ENCODE measurements at regions not wholly inside any gene's neighbourhood (a gene's known extent, or its start where the extent isn't known, plus 50 kb on each side); places are given as distances from the start of the nearest gene placed in this dataset.

DNA sequence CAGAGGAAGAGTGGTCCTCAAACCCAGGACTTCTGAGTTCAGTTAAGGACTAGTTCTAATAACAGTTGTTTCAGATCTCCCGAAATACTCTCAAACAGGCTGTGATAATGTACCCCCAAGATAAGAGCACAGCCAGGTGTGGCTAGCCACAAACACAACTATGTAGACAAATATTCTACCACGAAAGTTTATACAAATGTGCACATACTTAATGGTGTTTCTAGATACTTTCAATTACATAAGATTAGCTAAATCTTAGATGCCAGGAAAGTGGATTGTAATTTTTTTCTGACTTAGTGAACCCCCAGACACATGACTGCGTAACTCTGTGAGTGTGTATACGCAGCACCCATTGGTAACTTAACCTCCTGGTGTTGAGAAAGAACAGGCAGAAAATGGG lies 270.0 kb downstream of the USP25 start:
- POLR2A ChIA-PET = no interaction called here
- H3K27me3 Mint-ChIP-seq = no peaks in the 10 kb centered on the region
- no peaks in the 10 kb centered on the region for H3K36me3 Mint-ChIP-seq (ENCODE audit: low read depth)
- H3K9me3 Mint-ChIP-seq = no peaks in the 10 kb centered on the region
- TF ChIP-seq, protein P1, sequence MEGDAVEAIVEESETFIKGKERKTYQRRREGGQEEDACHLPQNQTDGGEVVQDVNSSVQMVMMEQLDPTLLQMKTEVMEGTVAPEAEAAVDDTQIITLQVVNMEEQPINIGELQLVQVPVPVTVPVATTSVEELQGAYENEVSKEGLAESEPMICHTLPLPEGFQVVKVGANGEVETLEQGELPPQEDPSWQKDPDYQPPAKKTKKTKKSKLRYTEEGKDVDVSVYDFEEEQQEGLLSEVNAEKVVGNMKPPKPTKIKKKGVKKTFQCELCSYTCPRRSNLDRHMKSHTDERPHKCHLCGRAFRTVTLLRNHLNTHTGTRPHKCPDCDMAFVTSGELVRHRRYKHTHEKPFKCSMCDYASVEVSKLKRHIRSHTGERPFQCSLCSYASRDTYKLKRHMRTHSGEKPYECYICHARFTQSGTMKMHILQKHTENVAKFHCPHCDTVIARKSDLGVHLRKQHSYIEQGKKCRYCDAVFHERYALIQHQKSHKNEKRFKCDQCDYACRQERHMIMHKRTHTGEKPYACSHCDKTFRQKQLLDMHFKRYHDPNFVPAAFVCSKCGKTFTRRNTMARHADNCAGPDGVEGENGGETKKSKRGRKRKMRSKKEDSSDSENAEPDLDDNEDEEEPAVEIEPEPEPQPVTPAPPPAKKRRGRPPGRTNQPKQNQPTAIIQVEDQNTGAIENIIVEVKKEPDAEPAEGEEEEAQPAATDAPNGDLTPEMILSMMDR (IDR thresholded peaks at IDR 0.05) = no peak
- no peaks in the 10 kb centered on the region for H3K4me1 Mint-ChIP-seq (ENCODE audit: low read depth)
- no peak overlapping the region for H3K4me3 Mint-ChIP-seq
- DNase-seq = no peak
- intact Hi-C loops (cut with micrococcal nuclease) = no loop called here
- ATAC-seq = no peak
- H3K27ac Mint-ChIP-seq = no peak overlapping the region
- CTCF ChIA-PET = no interaction called here

DNA sequence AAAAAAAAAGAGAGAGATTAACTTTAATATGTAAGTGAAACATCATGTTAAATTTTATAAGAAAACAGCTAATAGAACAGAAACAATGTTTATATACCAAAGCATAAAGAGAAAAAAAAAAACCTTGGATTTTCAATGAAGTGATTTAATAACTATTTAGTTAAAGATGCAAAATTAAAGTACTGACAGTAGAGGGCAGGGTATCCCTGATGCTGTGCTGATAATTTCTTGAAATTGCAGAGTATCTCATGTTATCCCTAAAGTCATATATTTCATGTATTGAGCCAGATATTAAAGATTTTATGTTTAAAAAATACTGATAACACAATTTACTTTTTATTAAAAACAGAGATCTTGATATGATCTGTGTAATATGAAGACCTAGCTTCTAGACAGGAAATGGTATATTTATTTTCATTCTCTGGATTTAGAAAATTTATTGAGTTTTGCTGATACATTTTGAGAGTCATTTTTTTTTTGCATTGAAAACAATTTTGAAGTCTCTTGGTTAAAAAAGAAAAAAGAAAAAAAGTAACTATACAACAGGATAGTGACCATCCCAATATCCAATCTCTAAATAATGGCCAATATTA lies 273.2 kb downstream of the USP25 start:
- intact Hi-C loops (cut with micrococcal nuclease) = no loop called here
- ATAC-seq (no peak), DNase-seq (no peak)
- CTCF ChIA-PET = interaction anchor here (0.7 kb wide), 1 partner anchor 1613 kb away, joined by 3 read pairs; no protein-coding TSS in a partner anchor
- Mint-ChIP-seq H3K36me3 (ENCODE audit: low read depth) (no peaks in the 10 kb centered on the region), H3K27ac (no peak overlapping the region), H3K4me1 (ENCODE audit: low read depth) (no peaks in the 10 kb centered on the region), H3K27me3 (no peaks in the 10 kb centered on the region), H3K4me3 (no peak overlapping the region), H3K9me3 (no peaks in the 10 kb centered on the region)
- TF ChIP-seq, protein P1 (IDR thresholded peaks at IDR 0.05) = peak; percentile 39
- POLR2A ChIA-PET = no interaction called here

DNA sequence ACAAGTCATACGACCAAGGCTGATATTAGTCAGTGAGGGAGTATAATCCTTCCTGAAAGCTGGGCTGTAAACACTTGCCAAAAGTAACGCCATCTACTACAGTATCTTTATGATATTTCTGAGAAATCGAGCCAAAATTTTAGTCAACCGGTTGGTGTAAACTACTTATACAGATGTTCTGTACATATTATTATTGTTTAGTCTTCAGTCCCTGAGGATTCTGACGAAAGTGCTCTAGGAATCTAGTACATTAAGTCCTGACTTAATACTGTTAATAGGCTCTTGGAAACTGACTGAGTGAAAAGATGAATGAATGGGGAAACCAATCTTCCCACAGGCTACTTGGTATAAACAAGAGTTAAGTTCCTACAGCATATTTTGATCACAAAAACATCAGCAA lies 274.3 kb downstream of the USP25 start:
- intact Hi-C loops (cut with micrococcal nuclease) = no loop called here
- Mint-ChIP-seq H3K9me3 (no peaks in the 10 kb centered on the region), H3K27me3 (no peaks in the 10 kb centered on the region), H3K27ac (no peak overlapping the region), H3K4me3 (no peak overlapping the region), H3K36me3 (ENCODE audit: low read depth) (no peaks in the 10 kb centered on the region), H3K4me1 (ENCODE audit: low read depth) (no peaks in the 10 kb centered on the region)
- POLR2A ChIA-PET = no interaction called here
- TF ChIP-seq, protein P1 (IDR thresholded peaks at IDR 0.05) = no peak
- DNase-seq (no peak), ATAC-seq (no peak)
- CTCF ChIA-PET = no interaction called here

DNA sequence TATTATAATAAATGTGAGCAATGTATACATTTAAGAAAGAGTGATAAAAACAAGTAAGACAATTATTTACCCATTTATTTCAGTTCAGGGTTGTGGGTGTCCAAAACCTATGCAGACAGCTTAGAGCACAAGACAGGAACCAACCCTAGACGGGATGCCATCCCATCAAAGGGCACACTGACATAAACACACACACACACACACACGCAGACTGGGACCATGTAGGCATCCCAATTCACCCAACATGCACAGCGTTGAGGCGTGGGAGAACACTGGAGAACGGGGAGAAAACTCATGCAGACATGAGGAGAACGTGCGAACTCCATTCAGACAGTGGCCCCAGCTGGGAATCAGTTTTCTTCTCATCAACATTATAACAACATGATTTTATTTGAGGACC lies 274.7 kb downstream of the USP25 start:
- ChIA-PET CTCF (no interaction called here), POLR2A (no interaction called here)
- H3K27me3 Mint-ChIP-seq = no peaks in the 10 kb centered on the region

DNA sequence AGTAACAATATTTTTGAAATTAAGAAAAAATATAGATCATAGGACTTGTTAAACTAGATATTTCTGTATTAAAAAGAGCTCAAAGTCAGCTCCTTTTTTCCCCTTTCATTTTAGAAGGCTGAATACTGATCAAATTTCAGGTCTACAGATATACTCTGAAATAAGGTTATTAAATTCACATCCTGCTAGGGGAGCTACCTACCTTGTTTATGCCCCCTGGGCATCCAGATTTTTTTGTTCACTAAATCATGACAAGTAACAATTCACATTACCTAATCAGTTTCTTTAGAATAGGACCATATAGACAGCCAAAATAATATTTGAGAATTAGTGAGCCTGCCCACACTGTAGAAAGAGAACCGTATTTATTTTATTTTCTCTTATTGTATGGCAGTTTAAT lies 276.2 kb downstream of the USP25 start:
- intact Hi-C loops (cut with micrococcal nuclease) = no loop called here
- no peak for DNase-seq
- H3K27me3 Mint-ChIP-seq = no peaks in the 10 kb centered on the region
- H3K27ac Mint-ChIP-seq = no peak overlapping the region
- no peak overlapping the region for H3K4me3 Mint-ChIP-seq
- ATAC-seq = no peak
- no peaks in the 10 kb centered on the region for H3K4me1 Mint-ChIP-seq (ENCODE audit: low read depth)
- no peaks in the 10 kb centered on the region for H3K9me3 Mint-ChIP-seq
- TF ChIP-seq, protein P1 (IDR thresholded peaks at IDR 0.05) = no peak
- POLR2A ChIA-PET = no interaction called here
- no peaks in the 10 kb centered on the region for H3K36me3 Mint-ChIP-seq (ENCODE audit: low read depth)
- CTCF ChIA-PET = no interaction called here

More for the DNA sequence above, 274.7 kb downstream of the USP25 start:
- no peaks in the 10 kb centered on the region for H3K4me1 Mint-ChIP-seq (ENCODE audit: low read depth)
- H3K36me3 Mint-ChIP-seq (ENCODE audit: low read depth) = no peaks in the 10 kb centered on the region
- H3K9me3 Mint-ChIP-seq = no peaks in the 10 kb centered on the region
- H3K27ac Mint-ChIP-seq = no peak overlapping the region
- intact Hi-C loops (cut with micrococcal nuclease) = no loop called here
- TF ChIP-seq, protein P1 (IDR thresholded peaks at IDR 0.05) = no peak
- ATAC-seq (no peak), DNase-seq (no peak)
- H3K4me3 Mint-ChIP-seq = no peak overlapping the region
